PC-9 (cell line): ENCODE measurements at regions not wholly inside any gene's neighbourhood (a gene's known extent, or its start where the extent isn't known, plus 50 kb on each side); places are given as distances from the start of the nearest gene placed in this dataset.

Experiments
- EZH2 ChIP-seq: fragments of 200-600 bp; sonication (generic); IDR thresholded peaks from 2 replicates; pipeline ENCODE4 v1.8.0; 2017; ENCODE audit warnings: antibody characterized with exemption, low read depth
- TF ChIP-seq, protein P1 (sequence below): fragments of 200-600 bp; sonication (generic); conservative IDR thresholded peaks from 2 replicates; pipeline ENCODE4 v1.6.1; 2017; ENCODE audit warnings: mixed run types, antibody characterized with exemption, mild to moderate bottlenecking, moderate library complexity

DNA sequence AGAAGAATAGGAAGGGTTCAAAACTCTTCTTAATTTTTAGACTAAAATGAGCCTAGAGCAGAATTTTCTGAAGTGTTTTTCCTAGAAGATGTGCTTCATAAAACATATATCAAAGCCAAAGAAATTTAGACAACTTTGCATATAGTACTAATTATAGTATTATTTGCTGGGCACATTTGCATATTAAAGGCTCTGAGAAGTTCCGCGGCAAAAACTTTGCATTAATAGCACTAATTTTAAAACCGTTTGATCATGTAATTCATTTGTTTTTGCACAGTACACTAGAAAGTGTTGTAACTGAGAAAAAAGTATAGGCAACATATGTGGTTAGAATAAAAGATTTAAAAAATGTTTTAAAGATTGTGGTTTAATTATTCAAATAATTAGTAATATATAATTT is 412.0 kb upstream of the NR2F2 start:
- TF ChIP-seq, protein P1, sequence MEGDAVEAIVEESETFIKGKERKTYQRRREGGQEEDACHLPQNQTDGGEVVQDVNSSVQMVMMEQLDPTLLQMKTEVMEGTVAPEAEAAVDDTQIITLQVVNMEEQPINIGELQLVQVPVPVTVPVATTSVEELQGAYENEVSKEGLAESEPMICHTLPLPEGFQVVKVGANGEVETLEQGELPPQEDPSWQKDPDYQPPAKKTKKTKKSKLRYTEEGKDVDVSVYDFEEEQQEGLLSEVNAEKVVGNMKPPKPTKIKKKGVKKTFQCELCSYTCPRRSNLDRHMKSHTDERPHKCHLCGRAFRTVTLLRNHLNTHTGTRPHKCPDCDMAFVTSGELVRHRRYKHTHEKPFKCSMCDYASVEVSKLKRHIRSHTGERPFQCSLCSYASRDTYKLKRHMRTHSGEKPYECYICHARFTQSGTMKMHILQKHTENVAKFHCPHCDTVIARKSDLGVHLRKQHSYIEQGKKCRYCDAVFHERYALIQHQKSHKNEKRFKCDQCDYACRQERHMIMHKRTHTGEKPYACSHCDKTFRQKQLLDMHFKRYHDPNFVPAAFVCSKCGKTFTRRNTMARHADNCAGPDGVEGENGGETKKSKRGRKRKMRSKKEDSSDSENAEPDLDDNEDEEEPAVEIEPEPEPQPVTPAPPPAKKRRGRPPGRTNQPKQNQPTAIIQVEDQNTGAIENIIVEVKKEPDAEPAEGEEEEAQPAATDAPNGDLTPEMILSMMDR = no peak
- TF ChIP-seq EZH2 = no peak
